ENCODE measurements at regions not wholly inside any gene's neighbourhood (a gene's known extent, or its start where the extent isn't known, plus 50 kb on each side); places are given as distances from the start of the nearest gene placed in this dataset.

DNA sequence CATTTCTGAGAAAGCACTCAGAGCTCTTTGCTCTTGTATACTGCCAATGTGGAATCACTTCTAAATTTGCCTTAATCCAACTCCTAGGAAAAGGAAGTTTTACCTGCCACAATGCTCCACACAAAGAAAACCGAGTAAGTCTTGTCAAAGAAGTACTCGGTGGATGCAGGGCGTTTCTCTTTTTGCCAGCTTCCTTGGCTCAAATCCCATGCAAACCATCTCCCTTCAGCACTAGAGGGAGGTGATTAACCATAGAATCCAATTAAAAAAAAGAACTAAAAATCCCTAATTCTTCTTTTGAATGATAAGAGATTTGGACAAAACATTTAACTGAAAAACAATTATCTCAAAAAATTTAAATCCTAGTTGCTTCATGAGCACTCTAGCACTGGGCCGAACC is 129.0 kb downstream of the RPRM start:
- 88% methylated on average over 4 of the region's 4 CpGs for WGBS (ENCODE audit: low lambda C conversion rate, missing lambda C conversion rate)
- TF ChIP-seq EZH2 (IDR thresholded peaks at IDR 0.05; ENCODE audit: borderline replicate concordance) (no peak), EZH2phosphoT487 (IDR thresholded peaks at IDR 0.05; ENCODE audit: low read depth, severe bottlenecking, unreplicated experiment) (no peak)
- TF ChIP-seq, protein P1, sequence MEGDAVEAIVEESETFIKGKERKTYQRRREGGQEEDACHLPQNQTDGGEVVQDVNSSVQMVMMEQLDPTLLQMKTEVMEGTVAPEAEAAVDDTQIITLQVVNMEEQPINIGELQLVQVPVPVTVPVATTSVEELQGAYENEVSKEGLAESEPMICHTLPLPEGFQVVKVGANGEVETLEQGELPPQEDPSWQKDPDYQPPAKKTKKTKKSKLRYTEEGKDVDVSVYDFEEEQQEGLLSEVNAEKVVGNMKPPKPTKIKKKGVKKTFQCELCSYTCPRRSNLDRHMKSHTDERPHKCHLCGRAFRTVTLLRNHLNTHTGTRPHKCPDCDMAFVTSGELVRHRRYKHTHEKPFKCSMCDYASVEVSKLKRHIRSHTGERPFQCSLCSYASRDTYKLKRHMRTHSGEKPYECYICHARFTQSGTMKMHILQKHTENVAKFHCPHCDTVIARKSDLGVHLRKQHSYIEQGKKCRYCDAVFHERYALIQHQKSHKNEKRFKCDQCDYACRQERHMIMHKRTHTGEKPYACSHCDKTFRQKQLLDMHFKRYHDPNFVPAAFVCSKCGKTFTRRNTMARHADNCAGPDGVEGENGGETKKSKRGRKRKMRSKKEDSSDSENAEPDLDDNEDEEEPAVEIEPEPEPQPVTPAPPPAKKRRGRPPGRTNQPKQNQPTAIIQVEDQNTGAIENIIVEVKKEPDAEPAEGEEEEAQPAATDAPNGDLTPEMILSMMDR (IDR thresholded peaks at IDR 0.05; ENCODE audit: poor library complexity), result no peak
- no peaks in the 10 kb centered on the region for H4K20me1 ChIP-seq (ENCODE audit: insufficient read depth, poor library complexity, severe bottlenecking)
- H3K4me2 ChIP-seq, result no peak overlapping the region
- no peak overlapping the region for H2AFZ ChIP-seq
- H3K9me2 ChIP-seq (replicated peaks; ENCODE audit: insufficient read depth), result no peaks in the 10 kb centered on the region
- no peak overlapping the region for H3K27ac ChIP-seq
- no peaks in the 10 kb centered on the region for H3K27me3 ChIP-seq
- H3K36me3 ChIP-seq (replicated peaks; ENCODE audit: insufficient read depth, low read depth), result no peaks in the 10 kb centered on the region
- H3K4me1 ChIP-seq (ENCODE audit: insufficient read depth), result no peaks in the 10 kb centered on the region
- no peaks in the 10 kb centered on the region for H3K79me2 ChIP-seq
- no peak overlapping the region for H3K4me3 ChIP-seq
- no peaks in the 10 kb centered on the region for H3K9me3 ChIP-seq (ENCODE audit: low read depth)
- DNase-seq (ENCODE audit: low spot score), result no peak

DNA sequence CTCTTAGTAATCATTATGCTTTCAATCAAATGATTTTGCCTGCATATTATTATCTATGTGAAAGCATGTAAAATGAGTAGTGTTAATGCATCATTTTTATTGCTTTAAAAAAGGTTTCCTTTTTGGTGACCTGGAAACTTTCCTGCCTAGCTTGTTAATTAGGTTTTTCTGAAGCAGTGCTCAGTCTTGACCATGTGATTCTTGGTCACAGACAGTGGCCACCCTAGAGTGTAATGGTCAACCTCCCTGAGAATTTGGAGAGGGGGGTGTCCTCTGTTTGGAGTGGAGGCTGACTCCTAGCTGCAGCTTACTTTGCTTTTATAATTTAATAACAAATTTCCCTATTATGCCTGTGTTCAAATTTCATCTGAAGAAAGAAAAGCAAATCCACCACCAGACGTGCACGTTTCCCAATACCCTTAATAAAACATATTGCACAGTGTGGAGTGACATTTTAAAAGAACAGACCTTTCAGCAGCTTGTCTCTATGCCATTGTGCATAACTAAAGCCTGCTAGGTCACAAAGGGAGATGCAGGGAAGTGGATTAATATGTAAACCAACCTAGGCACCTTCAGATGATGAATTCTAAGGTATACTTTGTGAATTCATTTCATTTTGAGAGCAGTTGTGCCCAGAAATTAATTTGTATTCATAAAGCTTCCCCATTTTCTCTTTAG is 130.6 kb downstream of the RPRM start:
- no peaks in the 10 kb centered on the region for H3K79me2 ChIP-seq
- H3K9me2 ChIP-seq (replicated peaks; ENCODE audit: insufficient read depth), result no peaks in the 10 kb centered on the region
- 73% methylated on average over 2 of the region's 2 CpGs for WGBS (ENCODE audit: low lambda C conversion rate, missing lambda C conversion rate)
- H3K36me3 ChIP-seq (replicated peaks; ENCODE audit: insufficient read depth, low read depth), result no peaks in the 10 kb centered on the region
- no peaks in the 10 kb centered on the region for H3K9me3 ChIP-seq (ENCODE audit: low read depth)
- H2AFZ ChIP-seq, result no peak overlapping the region
- H3K27ac ChIP-seq, result no peak overlapping the region
- no peak overlapping the region for H3K4me3 ChIP-seq
- H3K4me2 ChIP-seq, result no peak overlapping the region
- H3K4me1 ChIP-seq (ENCODE audit: insufficient read depth), result no peaks in the 10 kb centered on the region
- no peak for DNase-seq (ENCODE audit: low spot score)
- no peak for TF ChIP-seq EZH2phosphoT487 (IDR thresholded peaks at IDR 0.05; ENCODE audit: low read depth, severe bottlenecking, unreplicated experiment)
- no peak for TF ChIP-seq EZH2 (IDR thresholded peaks at IDR 0.05; ENCODE audit: borderline replicate concordance)
- TF ChIP-seq, protein P1 (IDR thresholded peaks at IDR 0.05; ENCODE audit: poor library complexity), result no peak
- no peaks in the 10 kb centered on the region for H3K27me3 ChIP-seq
- no peaks in the 10 kb centered on the region for H4K20me1 ChIP-seq (ENCODE audit: insufficient read depth, poor library complexity, severe bottlenecking)

GRCh38 chr2:153320879-153321278 is 157.7 kb downstream of the RPRM start:
- Histone ChIP-seq H3K27me3 (no peaks in the 10 kb centered on the region), H3K9me2 (replicated peaks; ENCODE audit: insufficient read depth) (no peaks in the 10 kb centered on the region), H3K9me3 (ENCODE audit: low read depth) (no peaks in the 10 kb centered on the region), H3K36me3 (replicated peaks; ENCODE audit: insufficient read depth, low read depth) (no peaks in the 10 kb centered on the region), H2AFZ (no peak overlapping the region), H4K20me1 (ENCODE audit: insufficient read depth, poor library complexity, severe bottlenecking) (no peaks in the 10 kb centered on the region), H3K79me2 (no peaks in the 10 kb centered on the region), H3K4me2 (no peak overlapping the region), H3K4me3 (no peak overlapping the region), H3K27ac (no peak overlapping the region), H3K4me1 (ENCODE audit: insufficient read depth) (no peaks in the 10 kb centered on the region)
- DNase-seq (ENCODE audit: low spot score), result no peak
- TF ChIP-seq, protein P1 (IDR thresholded peaks at IDR 0.05; ENCODE audit: poor library complexity), result no peak
- TF ChIP-seq EZH2 (IDR thresholded peaks at IDR 0.05; ENCODE audit: borderline replicate concordance) (no peak), EZH2phosphoT487 (IDR thresholded peaks at IDR 0.05; ENCODE audit: low read depth, severe bottlenecking, unreplicated experiment) (no peak)
